Fibroblast of lung (primary cell): ENCODE measurements at regions not wholly inside any gene's neighbourhood (a gene's known extent, or its start where the extent isn't known, plus 50 kb on each side); places are given as distances from the start of the nearest gene placed in this dataset.

Source experiments
- DNase-seq, 2 donors: peaks; one replicate each; pipeline versions ENCODE4 v3.0.0 to v3.0.0-alpha.2; 2010; ENCODE audit warnings: low read depth in 2 of 2
- H2AFZ ChIP-seq: 2 replicates; pipeline ENCODE4 v1.5.1; 2012; ENCODE audit warnings: low read length, control low read depth, inconsistent platforms
- H3K27ac ChIP-seq: 2 replicates; pipeline ENCODE4 v1.5.1; 2011; ENCODE audit warnings: low read length, control low read depth; ENCODE audit not compliant: insufficient read depth
- H3K27me3 ChIP-seq: 2 replicates; pipeline ENCODE4 v1.5.1; 2011; ENCODE audit warnings: mild to moderate bottlenecking, low read length; ENCODE audit not compliant: control insufficient read depth, insufficient read depth
- H3K36me3 ChIP-seq: 2 replicates; pipeline ENCODE4 v1.5.1; 2011; ENCODE audit warnings: low read length; ENCODE audit not compliant: control insufficient read depth, insufficient read depth
- H3K4me1 ChIP-seq: 2 replicates; pipeline ENCODE4 v1.5.1; 2011; ENCODE audit warnings: low read length; ENCODE audit not compliant: control insufficient read depth, insufficient read depth; ENCODE audit errors: extremely low read depth
- H3K4me2 ChIP-seq: 2 replicates; pipeline ENCODE4 v1.5.1; 2011; ENCODE audit warnings: low read length, control low read depth; ENCODE audit not compliant: insufficient read depth; ENCODE audit errors: extremely low read depth
- H3K4me3 ChIP-seq, 4 experiments: fragments of 200-600 bp in 1 of 4; sonication (generic) in 1 of 4; replicated peaks in 1 of 4; 2 replicates each; pipeline ENCODE4 v1.5.1; 2011 to 2016; ENCODE audit warnings: low read length in 4 of 4, low read depth in 3 of 4, mild to moderate bottlenecking in 3 of 4, control low read depth in 2 of 4, inconsistent platforms in 1 of 4, mixed read lengths in 1 of 4; ENCODE audit not compliant: insufficient read depth in 1 of 4; ENCODE audit errors: control extremely low read depth in 1 of 4
- H3K79me2 ChIP-seq: 2 replicates; pipeline ENCODE4 v1.5.1; 2012; ENCODE audit warnings: mild to moderate bottlenecking, low read length, inconsistent platforms; ENCODE audit not compliant: control insufficient read depth, insufficient read depth
- H3K9ac ChIP-seq: 2 replicates; pipeline ENCODE4 v1.5.1; 2011; ENCODE audit warnings: mild to moderate bottlenecking, low read length, control low read depth; ENCODE audit not compliant: insufficient read depth
- H3K9me3 ChIP-seq: 2 replicates; pipeline ENCODE4 v1.5.1; 2012; ENCODE audit warnings: low read depth, low read length; ENCODE audit not compliant: control insufficient read depth, insufficient read depth
- H4K20me1 ChIP-seq: 2 replicates; pipeline ENCODE4 v1.5.1; 2011; ENCODE audit warnings: low read length; ENCODE audit not compliant: control insufficient read depth, insufficient read depth; ENCODE audit errors: extremely low read depth
- CTCF ChIP-seq, 2 donors: IDR thresholded peaks in 1 of 2; conservative IDR thresholded peaks in 1 of 2; 1 replicate in 1 of 2; 2 replicates in 1 of 2; pipeline ENCODE4 v1.5.1; 2011 to 2012; ENCODE audit warnings: low read length in 2 of 2, control low read depth in 1 of 2, inconsistent platforms in 1 of 2, low read depth in 1 of 2, mild to moderate bottlenecking in 1 of 2
- EZH2 ChIP-seq: IDR thresholded peaks from 2 replicates; pipeline ENCODE4 v1.5.1; 2012; ENCODE audit warnings: low read length, control low read depth, mild to moderate bottlenecking; ENCODE audit errors: missing control alignments

- Histone ChIP-seq H3K4me1 (no peaks in the 10 kb centered on the region), H3K4me3 (no peak overlapping the region), H3K36me3 (no peaks in the 10 kb centered on the region), H3K27ac (no peak overlapping the region), H3K9ac (no peak overlapping the region), H3K27me3 (no peaks in the 10 kb centered on the region), H3K4me2 (no peak overlapping the region), H3K79me2 (no peaks in the 10 kb centered on the region), H4K20me1 (no peaks in the 10 kb centered on the region), H3K9me3 (no peaks in the 10 kb centered on the region), H2AFZ (no peak overlapping the region)
- DNase-seq, result no peak
- TF ChIP-seq CTCF (conservative IDR thresholded peaks at IDR 0.05 in 1 of 2, IDR thresholded peaks at IDR 0.05 in 1 of 2; ENCODE audit: low read depth in 1 of 2, low read length in 2 of 2) (no peak), EZH2 (no peak)
Measured at GRCh38 chr15:50837256-50837770, 71.2 kb upstream of the AP4E1 start.

- Histone ChIP-seq H3K9me3 (no peaks in the 10 kb centered on the region), H3K27ac (no peak overlapping the region), H3K27me3 (no peaks in the 10 kb centered on the region), H3K9ac (no peak overlapping the region), H3K79me2 (no peaks in the 10 kb centered on the region), H3K4me2 (no peak overlapping the region), H3K4me3 (no peak overlapping the region), H4K20me1 (no peaks in the 10 kb centered on the region), H2AFZ (no peak overlapping the region), H3K36me3 (no peaks in the 10 kb centered on the region), H3K4me1 (no peaks in the 10 kb centered on the region)
- peak in 1 of 2 donors; percentile 28 for DNase-seq
- no peak for TF ChIP-seq EZH2
- no peak for TF ChIP-seq CTCF (conservative IDR thresholded peaks at IDR 0.05 in 1 of 2, IDR thresholded peaks at IDR 0.05 in 1 of 2; ENCODE audit: low read depth in 1 of 2, low read length in 2 of 2)
Measured at GRCh38 chr15:50830477-50831354, 65.2 kb upstream of the SPPL2A start.

- Histone ChIP-seq H2AFZ (no peak overlapping the region), H3K27ac (no peak overlapping the region)
Measured at GRCh38 chr15:50828610-50829206, 63.2 kb upstream of the SPPL2A start.

More at GRCh38 chr15:50828610-50829206, 63.2 kb upstream of the SPPL2A start:
- peak; percentile 90 to 92 for DNase-seq
- Histone ChIP-seq H3K27me3 (no peaks in the 10 kb centered on the region), H3K4me2 (no peak overlapping the region), H3K9me3 (no peaks in the 10 kb centered on the region), H3K9ac (no peak overlapping the region), H4K20me1 (no peaks in the 10 kb centered on the region), H3K36me3 (no peaks in the 10 kb centered on the region), H3K4me3 (no peak overlapping the region), H3K4me1 (no peaks in the 10 kb centered on the region), H3K79me2 (no peaks in the 10 kb centered on the region)
- no peak for TF ChIP-seq EZH2
- no peak for TF ChIP-seq CTCF (conservative IDR thresholded peaks at IDR 0.05 in 1 of 2, IDR thresholded peaks at IDR 0.05 in 1 of 2; ENCODE audit: low read depth in 1 of 2, low read length in 2 of 2)
